OCI-LY7 (cell line): ENCODE measurements at regions not wholly inside any gene's neighbourhood (a gene's known extent, or its start where the extent isn't known, plus 50 kb on each side); places are given as distances from the start of the nearest gene placed in this dataset.

Experiments used
- EZH2phosphoT487 ChIP-seq: fragments of 200-600 bp; sonication (generic); IDR thresholded peaks from 2 replicates; pipeline ENCODE4 v1.6.1; 2018; ENCODE audit warnings: low read depth, borderline replicate concordance, mild to moderate bottlenecking, mixed run types, antibody characterized with exemption, low read length, moderate library complexity, mixed read lengths
- TF ChIP-seq, protein P1 (sequence below): fragments of 200-600 bp; sonication (generic); conservative IDR thresholded peaks from 2 replicates; pipeline ENCODE4 v1.5.1; 2014; ENCODE audit warnings: mild to moderate bottlenecking, antibody characterized with exemption, low read length, moderate library complexity, mixed read lengths

DNA sequence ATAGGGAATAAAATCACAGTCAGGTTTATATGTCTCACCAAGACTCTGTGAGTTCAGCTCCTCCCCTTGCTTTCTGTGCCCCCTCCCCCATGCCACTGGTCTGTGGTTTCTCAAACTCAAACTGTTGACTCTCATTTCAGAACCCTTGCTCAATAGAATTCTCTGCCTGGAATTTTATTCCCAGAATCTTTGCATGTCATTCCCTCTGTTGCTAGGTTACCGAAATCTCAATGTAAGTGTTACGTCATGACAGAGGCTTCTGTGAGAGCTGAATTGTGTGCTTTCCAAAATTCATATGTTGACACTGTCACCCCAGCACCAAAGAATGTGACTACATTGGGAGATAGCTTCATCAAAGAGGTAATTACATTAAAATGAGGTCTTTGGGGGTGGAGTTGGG is 1938.8 kb downstream of the TP53TG3F start:
- TF ChIP-seq, protein P1, sequence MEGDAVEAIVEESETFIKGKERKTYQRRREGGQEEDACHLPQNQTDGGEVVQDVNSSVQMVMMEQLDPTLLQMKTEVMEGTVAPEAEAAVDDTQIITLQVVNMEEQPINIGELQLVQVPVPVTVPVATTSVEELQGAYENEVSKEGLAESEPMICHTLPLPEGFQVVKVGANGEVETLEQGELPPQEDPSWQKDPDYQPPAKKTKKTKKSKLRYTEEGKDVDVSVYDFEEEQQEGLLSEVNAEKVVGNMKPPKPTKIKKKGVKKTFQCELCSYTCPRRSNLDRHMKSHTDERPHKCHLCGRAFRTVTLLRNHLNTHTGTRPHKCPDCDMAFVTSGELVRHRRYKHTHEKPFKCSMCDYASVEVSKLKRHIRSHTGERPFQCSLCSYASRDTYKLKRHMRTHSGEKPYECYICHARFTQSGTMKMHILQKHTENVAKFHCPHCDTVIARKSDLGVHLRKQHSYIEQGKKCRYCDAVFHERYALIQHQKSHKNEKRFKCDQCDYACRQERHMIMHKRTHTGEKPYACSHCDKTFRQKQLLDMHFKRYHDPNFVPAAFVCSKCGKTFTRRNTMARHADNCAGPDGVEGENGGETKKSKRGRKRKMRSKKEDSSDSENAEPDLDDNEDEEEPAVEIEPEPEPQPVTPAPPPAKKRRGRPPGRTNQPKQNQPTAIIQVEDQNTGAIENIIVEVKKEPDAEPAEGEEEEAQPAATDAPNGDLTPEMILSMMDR, result no peak
- no peak for TF ChIP-seq EZH2phosphoT487
